Caco-2 (cell line): ENCODE measurements at regions not wholly inside any gene's neighbourhood (a gene's known extent, or its start where the extent isn't known, plus 50 kb on each side); places are given as distances from the start of the nearest gene placed in this dataset.

ENCODE experiments used
- BruUV-seq: library from RNA; stranded (reverse); fragments of 400-500 nt; replicated peaks from 2 replicates; lab custom pipeline; 2021; lab: Mats Ljungman, UMichigan
- CTCF ChIA-PET: fragments of 300-600 bp; sonication (Branson Sonifier 250); formaldehyde crosslinking; loops from one replicate; lab custom pipeline; 2022; ENCODE audit warnings: antibody characterized with exemption; lab: Charles Lee
- POLR2A ChIA-PET: fragments of 300-600 bp; sonication (Branson Sonifier 250); formaldehyde crosslinking; loops from one replicate; lab custom pipeline; 2022; ENCODE audit warnings: antibody characterized with exemption; lab: Charles Lee
- DNase-seq, 2 experiments: peaks; one replicate each; pipeline versions ENCODE4 v3.0.0 to v3.0.0-alpha.2; 2020 to 2022
- H3K27me3 ChIP-seq: replicated peaks from 2 replicates; pipeline ENCODE4 v1.6.0; 2011; ENCODE audit warnings: low read length; ENCODE audit not compliant: control insufficient read depth, insufficient read depth
- H3K36me3 ChIP-seq: 2 replicates; pipeline ENCODE4 v1.5.1; 2011; ENCODE audit warnings: low read length; ENCODE audit not compliant: control insufficient read depth, insufficient read depth
- H3K4me1 ChIP-seq: fragments of 250-450 bp; sonication (Bioruptor Pico); 2 replicates; pipeline ENCODE4 v1.5.1; 2020; ENCODE audit warnings: mild to moderate bottlenecking
- H3K4me3 ChIP-seq: 2 replicates; pipeline ENCODE4 v1.5.1; 2011; ENCODE audit warnings: low read depth, mild to moderate bottlenecking, control low read depth, low read length
- H3K9me3 ChIP-seq: fragments of 250-450 bp; sonication (Bioruptor Pico); 2 replicates; pipeline ENCODE4 v1.5.1; 2020; ENCODE audit warnings: mild to moderate bottlenecking, moderate library complexity
- H3K27ac Mint-ChIP-seq: one replicate; pipeline ENCODE4 v1.8.0; 2022; ENCODE audit warnings: mixed read lengths; ENCODE audit not compliant: unreplicated experiment
- H3K27me3 Mint-ChIP-seq: one replicate; pipeline ENCODE4 v1.8.0; 2022; ENCODE audit warnings: mixed read lengths; ENCODE audit not compliant: insufficient read depth, unreplicated experiment
- H3K36me3 Mint-ChIP-seq: one replicate; pipeline ENCODE4 v1.8.0; 2022; ENCODE audit warnings: mild to moderate bottlenecking, mixed read lengths; ENCODE audit not compliant: insufficient read depth, unreplicated experiment
- H3K4me1 Mint-ChIP-seq: one replicate; pipeline ENCODE4 v1.8.0; 2022; ENCODE audit warnings: low read depth, mixed read lengths; ENCODE audit not compliant: unreplicated experiment
- H3K4me3 Mint-ChIP-seq: one replicate; pipeline ENCODE4 v1.8.0; 2022; ENCODE audit warnings: mild to moderate bottlenecking, moderate library complexity, mixed read lengths; ENCODE audit not compliant: unreplicated experiment
- H3K9me3 Mint-ChIP-seq: one replicate; pipeline ENCODE4 v1.8.0; 2022; ENCODE audit warnings: mixed read lengths; ENCODE audit not compliant: unreplicated experiment
- intact Hi-C: fragments of 100-400 bp; cut with micrococcal nuclease; formaldehyde crosslinking; loops from one replicate; pipeline ENCODE4 v1.10.0; 2022; ENCODE audit not compliant: unreplicated experiment
- TF ChIP-seq, protein P1 (sequence below), 2 experiments: fragments of 200-600 bp in 1 of 2; IDR thresholded peaks; 1 replicate in 1 of 2; 2 replicates in 1 of 2; pipeline versions ENCODE4 v1.5.1 to v1.8.0; 2011 to 2022; ENCODE audit warnings: antibody characterized with exemption in 1 of 2, control low read depth in 1 of 2, inconsistent platforms in 1 of 2, low read depth in 1 of 2, low read length in 1 of 2, mild to moderate bottlenecking in 1 of 2, moderate library complexity in 1 of 2; ENCODE audit not compliant: insufficient read depth in 1 of 2, severe bottlenecking in 1 of 2, unreplicated experiment in 1 of 2

DNA sequence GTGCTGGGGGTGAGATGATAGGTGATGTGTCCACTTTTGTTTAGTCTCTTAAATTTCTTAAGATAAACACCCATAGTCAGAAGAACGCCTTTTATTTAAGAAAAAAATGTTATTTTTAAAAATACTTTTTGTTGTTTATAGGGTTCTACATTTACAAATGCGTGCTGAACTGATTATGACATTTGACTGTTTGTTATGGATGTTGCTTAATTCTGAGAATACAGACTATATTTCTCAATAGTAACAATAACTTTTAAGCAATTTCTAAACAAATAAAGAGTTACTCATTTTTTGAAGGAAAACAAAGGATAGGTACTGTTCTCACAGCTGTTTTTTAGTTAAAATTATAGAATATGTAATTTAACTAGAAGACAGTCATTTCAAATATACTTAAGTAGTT lies 249.9 kb upstream of the GBE1 start:
- H3K9me3 ChIP-seq, result no peaks in the 10 kb centered on the region
- no peaks in the 10 kb centered on the region for H3K36me3 Mint-ChIP-seq
- intact Hi-C loops, result no loop called here
- ChIA-PET POLR2A (no interaction called here), CTCF (no interaction called here)
- H3K4me3 ChIP-seq, result no peak overlapping the region
- TF ChIP-seq, protein P1, sequence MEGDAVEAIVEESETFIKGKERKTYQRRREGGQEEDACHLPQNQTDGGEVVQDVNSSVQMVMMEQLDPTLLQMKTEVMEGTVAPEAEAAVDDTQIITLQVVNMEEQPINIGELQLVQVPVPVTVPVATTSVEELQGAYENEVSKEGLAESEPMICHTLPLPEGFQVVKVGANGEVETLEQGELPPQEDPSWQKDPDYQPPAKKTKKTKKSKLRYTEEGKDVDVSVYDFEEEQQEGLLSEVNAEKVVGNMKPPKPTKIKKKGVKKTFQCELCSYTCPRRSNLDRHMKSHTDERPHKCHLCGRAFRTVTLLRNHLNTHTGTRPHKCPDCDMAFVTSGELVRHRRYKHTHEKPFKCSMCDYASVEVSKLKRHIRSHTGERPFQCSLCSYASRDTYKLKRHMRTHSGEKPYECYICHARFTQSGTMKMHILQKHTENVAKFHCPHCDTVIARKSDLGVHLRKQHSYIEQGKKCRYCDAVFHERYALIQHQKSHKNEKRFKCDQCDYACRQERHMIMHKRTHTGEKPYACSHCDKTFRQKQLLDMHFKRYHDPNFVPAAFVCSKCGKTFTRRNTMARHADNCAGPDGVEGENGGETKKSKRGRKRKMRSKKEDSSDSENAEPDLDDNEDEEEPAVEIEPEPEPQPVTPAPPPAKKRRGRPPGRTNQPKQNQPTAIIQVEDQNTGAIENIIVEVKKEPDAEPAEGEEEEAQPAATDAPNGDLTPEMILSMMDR (IDR thresholded peaks at IDR 0.05; ENCODE audit: insufficient read depth in 1 of 2, low read depth in 1 of 2, low read length in 1 of 2, severe bottlenecking in 1 of 2, unreplicated experiment in 1 of 2), result no peak
- H3K36me3 ChIP-seq, result no peaks in the 10 kb centered on the region
- H3K27ac Mint-ChIP-seq, result no peak overlapping the region
- H3K4me1 ChIP-seq, result no peaks in the 10 kb centered on the region
- H3K9me3 Mint-ChIP-seq, result no peaks in the 10 kb centered on the region
- DNase-seq, result no peak
- H3K4me1 Mint-ChIP-seq, result no peaks in the 10 kb centered on the region
- BruUV-seq, result no TSS peak
- H3K27me3 Mint-ChIP-seq, result peaks cover 2% of the 10 kb centered on the region
- H3K27me3 ChIP-seq, result no peaks in the 10 kb centered on the region
- H3K4me3 Mint-ChIP-seq, result no peak overlapping the region

DNA sequence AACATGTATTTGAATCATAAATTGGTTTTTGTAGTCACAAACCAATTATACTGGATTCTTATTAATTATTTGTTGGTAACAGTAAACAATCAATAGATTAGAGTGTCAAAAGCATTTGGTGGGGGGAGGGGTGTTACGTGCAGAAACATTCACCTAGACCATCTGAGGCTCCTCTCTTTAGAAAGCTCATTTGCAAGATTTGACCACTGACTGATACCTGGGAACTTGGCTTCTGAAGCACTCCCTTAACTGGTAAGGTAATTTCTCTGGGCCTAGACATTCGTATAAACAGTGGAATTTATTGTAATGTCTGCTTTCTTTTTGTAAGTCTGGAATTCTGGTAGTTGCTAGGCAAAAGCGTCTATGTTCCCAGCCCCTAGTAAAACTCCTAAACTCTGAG lies 243.8 kb upstream of the GBE1 start:
- H3K36me3 ChIP-seq, result no peaks in the 10 kb centered on the region
- CTCF ChIA-PET, result no interaction called here
- no peak overlapping the region for H3K27ac Mint-ChIP-seq
- no peaks in the 10 kb centered on the region for H3K9me3 ChIP-seq
- DNase-seq, result no peak
- H3K27me3 ChIP-seq, result no peaks in the 10 kb centered on the region
- no peaks in the 10 kb centered on the region for H3K9me3 Mint-ChIP-seq
- TF ChIP-seq, protein P1 (IDR thresholded peaks at IDR 0.05; ENCODE audit: insufficient read depth in 1 of 2, low read depth in 1 of 2, low read length in 1 of 2, severe bottlenecking in 1 of 2, unreplicated experiment in 1 of 2), result no peak
- H3K36me3 Mint-ChIP-seq, result no peaks in the 10 kb centered on the region
- POLR2A ChIA-PET, result no interaction called here
- no peaks in the 10 kb centered on the region for H3K4me1 Mint-ChIP-seq
- H3K4me3 ChIP-seq, result no peak overlapping the region
- intact Hi-C loops, result no loop called here
- H3K4me3 Mint-ChIP-seq, result no peak overlapping the region
- BruUV-seq, result no TSS peak
- H3K27me3 Mint-ChIP-seq, result peaks cover 2% of the 10 kb centered on the region
- H3K4me1 ChIP-seq, result no peaks in the 10 kb centered on the region

DNA sequence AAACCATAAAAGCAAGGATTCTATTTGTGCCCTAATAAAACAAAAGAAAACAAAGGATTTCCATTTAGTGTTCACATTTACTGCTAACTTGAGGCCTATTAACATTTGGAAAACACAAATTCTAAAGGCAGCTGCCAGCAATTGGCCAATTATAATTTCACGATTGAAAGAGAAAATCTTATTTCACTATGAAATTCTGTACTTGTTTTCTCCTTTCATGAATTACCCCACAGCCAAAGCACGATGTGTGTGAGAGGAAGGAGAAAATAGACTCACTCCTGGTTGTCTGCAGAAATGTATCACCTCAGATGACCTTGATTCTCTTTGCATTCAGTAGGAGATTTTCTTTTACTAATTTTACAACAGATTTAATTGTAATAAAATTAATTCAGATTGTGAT lies 242.8 kb upstream of the GBE1 start:
- ChIA-PET CTCF (no interaction called here), POLR2A (no interaction called here)
- H3K36me3 ChIP-seq, result no peaks in the 10 kb centered on the region
- no peak overlapping the region for H3K4me3 Mint-ChIP-seq
- no peaks in the 10 kb centered on the region for H3K27me3 ChIP-seq
- H3K4me3 ChIP-seq, result no peak overlapping the region
- intact Hi-C loops, result no loop called here
- H3K27me3 Mint-ChIP-seq, result peaks cover 2% of the 10 kb centered on the region
- no TSS peak for BruUV-seq
- H3K9me3 ChIP-seq, result no peaks in the 10 kb centered on the region
- no peaks in the 10 kb centered on the region for H3K9me3 Mint-ChIP-seq
- TF ChIP-seq, protein P1 (IDR thresholded peaks at IDR 0.05; ENCODE audit: insufficient read depth in 1 of 2, low read depth in 1 of 2, low read length in 1 of 2, severe bottlenecking in 1 of 2, unreplicated experiment in 1 of 2), result no peak
- H3K4me1 Mint-ChIP-seq, result no peaks in the 10 kb centered on the region
- DNase-seq, result no peak
- H3K36me3 Mint-ChIP-seq, result no peaks in the 10 kb centered on the region
- H3K27ac Mint-ChIP-seq, result no peak overlapping the region
- no peaks in the 10 kb centered on the region for H3K4me1 ChIP-seq
